Endothelial cell of umbilical vein (primary cell): ENCODE measurements at regions not wholly inside any gene's neighbourhood (a gene's known extent, or its start where the extent isn't known, plus 50 kb on each side); places are given as distances from the start of the nearest gene placed in this dataset.

ENCODE experiments used
- BruUV-seq: library from RNA; stranded (reverse); fragments of 400-500 nt; replicated peaks from 2 replicates; lab custom pipeline; 2021; lab: Mats Ljungman, UMichigan
- CTCF ChIA-PET: fragments of 300-600, 350-600 bp; sonication (Branson Sonifier 250); formaldehyde crosslinking; loops from one replicate; lab custom pipeline; 2021; ENCODE audit warnings: antibody characterized with exemption, inconsistent platforms; lab: Charles Lee
- POLR2A ChIA-PET: fragments of 300-600, 350-600 bp; sonication (Branson Sonifier 250); formaldehyde crosslinking; loops from one replicate; lab custom pipeline; 2021; ENCODE audit warnings: antibody characterized with exemption, inconsistent platforms; lab: Charles Lee
- DNase-seq: peaks from one replicate; pipeline ENCODE4 v3.0.0-alpha.2; 2011; ENCODE audit warnings: low read depth, low spot score
- FAIRE-seq: peaks from 2 replicates; lab custom pipeline; 2011; peaks lifted over from hg19 to GRCh38; lab: Jason Lieb, UNC
- H2AFZ ChIP-seq: 2 replicates; pipeline ENCODE4 v1.6.0; 2012; ENCODE audit warnings: low read depth, low read length, control low read depth, inconsistent platforms
- H3K27ac ChIP-seq: 2 replicates; pipeline ENCODE4 v1.5.1; 2011; ENCODE audit warnings: low read depth, mild to moderate bottlenecking, control low read depth, low read length, moderate library complexity; ENCODE audit not compliant: insufficient read depth
- H3K27me3 ChIP-seq, 2 experiments: 2 replicates each; pipeline versions ENCODE4 v1.6.0 to v1.6.1; 2011; ENCODE audit warnings: low read length in 2 of 2, mixed read lengths in 1 of 2; ENCODE audit not compliant: control insufficient read depth in 2 of 2, insufficient read depth in 2 of 2
- H3K36me3 ChIP-seq, 2 experiments: 2 replicates in 1 of 2; 3 replicates in 1 of 2; pipeline ENCODE4 v1.5.1; 2011; ENCODE audit warnings: low read length in 2 of 2, mild to moderate bottlenecking in 1 of 2, moderate library complexity in 1 of 2; ENCODE audit not compliant: control insufficient read depth in 2 of 2, insufficient read depth in 2 of 2; ENCODE audit errors: extremely low read depth in 1 of 2
- H3K4me1 ChIP-seq: 3 replicates; pipeline ENCODE4 v1.5.1; 2011; ENCODE audit warnings: mild to moderate bottlenecking, low read length; ENCODE audit not compliant: control insufficient read depth, insufficient read depth; ENCODE audit errors: extremely low read depth
- H3K4me2 ChIP-seq: 2 replicates; pipeline ENCODE4 v1.6.1; 2011; ENCODE audit warnings: low read length, control low read depth, mixed read lengths; ENCODE audit not compliant: insufficient read depth
- H3K4me3 ChIP-seq, 3 experiments: fragments of 200-600 bp in 1 of 3; sonication (generic), shearing (Covaris generic) in 1 of 3; replicated peaks in 1 of 3; 2 replicates each; pipeline ENCODE4 v1.5.1; 2011 to 2016; ENCODE audit warnings: control low read depth in 3 of 3, low read length in 3 of 3, mild to moderate bottlenecking in 2 of 3, inconsistent platforms in 1 of 3, low read depth in 1 of 3, moderate library complexity in 1 of 3; ENCODE audit not compliant: insufficient read depth in 1 of 3
- H3K79me2 ChIP-seq: 2 replicates; pipeline ENCODE4 v1.6.0; 2012; ENCODE audit warnings: low read length, inconsistent platforms; ENCODE audit not compliant: control insufficient read depth, insufficient read depth
- H3K9ac ChIP-seq: replicated peaks from 2 replicates; pipeline ENCODE3; 2011; ENCODE audit warnings: low read length, control low read depth; ENCODE audit not compliant: insufficient read depth; ENCODE audit errors: extremely low read depth
- H3K9me1 ChIP-seq: replicated peaks from 3 replicates; pipeline ENCODE4 v1.6.0; 2011; ENCODE audit warnings: mild to moderate bottlenecking, low read length; ENCODE audit not compliant: control insufficient read depth, insufficient read depth; ENCODE audit errors: extremely low read depth
- H3K9me3 ChIP-seq: replicated peaks from 2 replicates; pipeline ENCODE4 v1.5.1; 2012; ENCODE audit warnings: low read length, inconsistent platforms; ENCODE audit not compliant: control insufficient read depth, insufficient read depth
- H4K20me1 ChIP-seq: replicated peaks from 2 replicates; pipeline ENCODE3; 2011; ENCODE audit warnings: mild to moderate bottlenecking, low read length; ENCODE audit not compliant: control insufficient read depth, insufficient read depth; ENCODE audit errors: extremely low read depth
- EZH2 ChIP-seq: IDR thresholded peaks from 2 replicates; pipeline ENCODE4 v1.6.1; 2012; ENCODE audit warnings: borderline replicate concordance, low read depth, mild to moderate bottlenecking, moderate library complexity, low read length, inconsistent platforms; ENCODE audit not compliant: severe bottlenecking
- FOS ChIP-seq: IDR thresholded peaks from 2 replicates; pipeline ENCODE4 v1.6.1; 2011; ENCODE audit warnings: mild to moderate bottlenecking, low read length, moderate library complexity, borderline replicate concordance; ENCODE audit not compliant: insufficient read depth
- GATA2 ChIP-seq: IDR thresholded peaks from 2 replicates; pipeline ENCODE4 v1.7.0; 2011; ENCODE audit warnings: low read depth, mild to moderate bottlenecking, moderate library complexity, mixed read lengths, low read length; ENCODE audit not compliant: insufficient read length, insufficient read depth
- JUN ChIP-seq: IDR thresholded peaks from 2 replicates; pipeline ENCODE4 v1.6.1; 2011; ENCODE audit warnings: borderline replicate concordance, low read depth; ENCODE audit not compliant: insufficient read length, insufficient read depth
- MYC ChIP-seq: IDR thresholded peaks from one replicate; pipeline ENCODE4 v1.6.1; 2011; ENCODE audit warnings: mild to moderate bottlenecking, low read depth, low read length
- POLR2A ChIP-seq: IDR thresholded peaks from 2 replicates; pipeline ENCODE4 v1.6.1; 2012; ENCODE audit warnings: low read depth, mild to moderate bottlenecking, control low read depth, low read length
- POLR2AphosphoS5 ChIP-seq: IDR thresholded peaks from 2 replicates; pipeline ENCODE4 v1.6.1; 2012; ENCODE audit warnings: low read depth, mild to moderate bottlenecking, control low read depth, low read length, moderate library complexity; ENCODE audit not compliant: insufficient read depth
- dilution Hi-C: fragments of 300-500 bp; cut with MboI; formaldehyde crosslinking; loops from one replicate; pipeline ENCODE4 v1.15.0; 2019; ENCODE audit warnings: low sequenced_read_pairs; ENCODE audit not compliant: extremely low pct_ligation_motif_present
- intact Hi-C: fragments of 100-400 bp; cut with micrococcal nuclease; formaldehyde crosslinking; loops from one replicate; pipeline ENCODE4 v1.10.0; 2022
- TF ChIP-seq, protein P1 (sequence below), 2 donors: IDR thresholded peaks; 1 replicate in 1 of 2; 2 replicates in 1 of 2; pipeline ENCODE4 v1.5.1; 2011; ENCODE audit warnings: low read length in 2 of 2, mild to moderate bottlenecking in 2 of 2, moderate library complexity in 2 of 2, control low read depth in 1 of 2, inconsistent platforms in 1 of 2, low read depth in 1 of 2; ENCODE audit not compliant: insufficient read depth in 1 of 2; ENCODE audit errors: extremely low read depth in 1 of 2
- TF ChIP-seq, protein P2 (sequence below): IDR thresholded peaks from 2 replicates; pipeline ENCODE4 v1.6.1; 2011; ENCODE audit not compliant: insufficient read depth, insufficient read length

DNA sequence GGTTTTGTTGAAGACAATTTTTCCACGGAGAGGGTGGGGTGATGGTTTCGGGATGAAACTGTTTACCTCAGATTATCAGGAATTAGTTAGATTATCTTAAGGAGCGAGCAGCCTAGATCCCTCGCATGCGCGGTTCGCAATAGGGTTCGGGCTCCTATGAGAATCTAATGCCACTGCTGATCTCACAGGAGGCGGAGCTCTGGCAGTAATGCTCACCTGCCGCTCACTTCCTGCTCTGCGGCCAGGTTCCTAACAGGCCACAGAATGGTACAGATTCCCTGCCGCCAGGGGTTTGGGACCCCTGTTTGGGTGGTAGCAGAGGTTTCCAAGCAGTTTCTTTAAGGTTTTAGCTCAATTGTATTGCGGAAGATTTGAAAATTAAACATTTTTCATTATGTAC, 439.8 kb upstream of the OR4E1 start:
- CTCF ChIA-PET = interaction anchor here (1.0 to 2.9 kb wide), 6 partner anchors 8 to 135 kb away, joined by 3 to 8 read pairs (median 6); no protein-coding TSS in a partner anchor

More for the DNA sequence above, 439.8 kb upstream of the OR4E1 start:
- H3K9ac ChIP-seq = no peak overlapping the region
- TF ChIP-seq MYC = no peak
- TF ChIP-seq GATA2 = no peak
- TF ChIP-seq FOS = no peak
- no peak for TF ChIP-seq POLR2A
- TF ChIP-seq EZH2 = no peak
- TF ChIP-seq POLR2AphosphoS5 = no peak
- TF ChIP-seq JUN = no peak
- TF ChIP-seq, protein P1, sequence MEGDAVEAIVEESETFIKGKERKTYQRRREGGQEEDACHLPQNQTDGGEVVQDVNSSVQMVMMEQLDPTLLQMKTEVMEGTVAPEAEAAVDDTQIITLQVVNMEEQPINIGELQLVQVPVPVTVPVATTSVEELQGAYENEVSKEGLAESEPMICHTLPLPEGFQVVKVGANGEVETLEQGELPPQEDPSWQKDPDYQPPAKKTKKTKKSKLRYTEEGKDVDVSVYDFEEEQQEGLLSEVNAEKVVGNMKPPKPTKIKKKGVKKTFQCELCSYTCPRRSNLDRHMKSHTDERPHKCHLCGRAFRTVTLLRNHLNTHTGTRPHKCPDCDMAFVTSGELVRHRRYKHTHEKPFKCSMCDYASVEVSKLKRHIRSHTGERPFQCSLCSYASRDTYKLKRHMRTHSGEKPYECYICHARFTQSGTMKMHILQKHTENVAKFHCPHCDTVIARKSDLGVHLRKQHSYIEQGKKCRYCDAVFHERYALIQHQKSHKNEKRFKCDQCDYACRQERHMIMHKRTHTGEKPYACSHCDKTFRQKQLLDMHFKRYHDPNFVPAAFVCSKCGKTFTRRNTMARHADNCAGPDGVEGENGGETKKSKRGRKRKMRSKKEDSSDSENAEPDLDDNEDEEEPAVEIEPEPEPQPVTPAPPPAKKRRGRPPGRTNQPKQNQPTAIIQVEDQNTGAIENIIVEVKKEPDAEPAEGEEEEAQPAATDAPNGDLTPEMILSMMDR (IDR thresholded peaks at IDR 0.05; ENCODE audit: extremely low read depth in 1 of 2, insufficient read depth in 1 of 2, low read depth in 1 of 2, low read length in 2 of 2) = no peak
- TF ChIP-seq, protein P2, sequence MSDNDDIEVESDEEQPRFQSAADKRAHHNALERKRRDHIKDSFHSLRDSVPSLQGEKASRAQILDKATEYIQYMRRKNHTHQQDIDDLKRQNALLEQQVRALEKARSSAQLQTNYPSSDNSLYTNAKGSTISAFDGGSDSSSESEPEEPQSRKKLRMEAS = no peak
- no peaks in the 10 kb centered on the region for H3K4me1 ChIP-seq
- POLR2A ChIA-PET = no interaction called here
- H3K4me2 ChIP-seq = no peak overlapping the region
- no peak overlapping the region for H3K4me3 ChIP-seq
- FAIRE-seq = no peak
- no peaks in the 10 kb centered on the region for H3K79me2 ChIP-seq
- H3K9me1 ChIP-seq = no peaks in the 10 kb centered on the region
- no peaks in the 10 kb centered on the region for H3K9me3 ChIP-seq
- dilution Hi-C loops (no loop called here), intact Hi-C loops (no loop called here)
- BruUV-seq = no TSS peak
- no peaks in the 10 kb centered on the region for H3K36me3 ChIP-seq
- no peak overlapping the region for H2AFZ ChIP-seq
- H3K27ac ChIP-seq = no peak overlapping the region
- DNase-seq = no peak
- H4K20me1 ChIP-seq = no peaks in the 10 kb centered on the region
- H3K27me3 ChIP-seq = peaks cover 5 to 32% of the 10 kb centered on the region in 2 experiments
